ENCODE measurements at regions not wholly inside any gene's neighbourhood (a gene's known extent, or its start where the extent isn't known, plus 50 kb on each side); places are given as distances from the start of the nearest gene placed in this dataset.

DNA sequence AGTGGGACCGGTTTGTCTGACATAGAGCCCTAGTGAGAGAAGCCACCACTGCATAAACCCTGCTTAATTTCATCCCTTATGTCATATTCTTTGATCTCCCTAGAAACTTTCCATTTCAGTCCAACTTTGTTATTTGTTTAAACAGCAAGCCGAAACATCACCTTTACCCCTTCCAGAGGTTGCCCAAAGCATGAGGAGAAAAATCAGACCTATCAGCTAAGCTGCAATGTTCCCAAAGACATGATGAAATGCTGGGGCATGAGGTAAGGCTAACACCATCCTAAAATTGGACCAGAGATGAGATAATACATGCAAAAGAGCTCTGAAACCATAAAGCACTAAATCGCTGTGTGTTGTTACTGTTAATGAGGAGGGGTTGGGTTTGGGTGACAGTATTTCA lies 447.9 kb upstream of the ACVR2A start:
- TF ChIP-seq, protein P1, sequence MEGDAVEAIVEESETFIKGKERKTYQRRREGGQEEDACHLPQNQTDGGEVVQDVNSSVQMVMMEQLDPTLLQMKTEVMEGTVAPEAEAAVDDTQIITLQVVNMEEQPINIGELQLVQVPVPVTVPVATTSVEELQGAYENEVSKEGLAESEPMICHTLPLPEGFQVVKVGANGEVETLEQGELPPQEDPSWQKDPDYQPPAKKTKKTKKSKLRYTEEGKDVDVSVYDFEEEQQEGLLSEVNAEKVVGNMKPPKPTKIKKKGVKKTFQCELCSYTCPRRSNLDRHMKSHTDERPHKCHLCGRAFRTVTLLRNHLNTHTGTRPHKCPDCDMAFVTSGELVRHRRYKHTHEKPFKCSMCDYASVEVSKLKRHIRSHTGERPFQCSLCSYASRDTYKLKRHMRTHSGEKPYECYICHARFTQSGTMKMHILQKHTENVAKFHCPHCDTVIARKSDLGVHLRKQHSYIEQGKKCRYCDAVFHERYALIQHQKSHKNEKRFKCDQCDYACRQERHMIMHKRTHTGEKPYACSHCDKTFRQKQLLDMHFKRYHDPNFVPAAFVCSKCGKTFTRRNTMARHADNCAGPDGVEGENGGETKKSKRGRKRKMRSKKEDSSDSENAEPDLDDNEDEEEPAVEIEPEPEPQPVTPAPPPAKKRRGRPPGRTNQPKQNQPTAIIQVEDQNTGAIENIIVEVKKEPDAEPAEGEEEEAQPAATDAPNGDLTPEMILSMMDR (IDR thresholded peaks at IDR 0.05), result no peak
- no peak for TF ChIP-seq POLR2A (IDR thresholded peaks at IDR 0.05)
